H9 (cell line): ENCODE measurements at regions not wholly inside any gene's neighbourhood (a gene's known extent, or its start where the extent isn't known, plus 50 kb on each side); places are given as distances from the start of the nearest gene placed in this dataset.

Source experiments
- DNase-seq: peaks from one replicate; pipeline ENCODE4 v3.0.0-alpha.2; 2017
- H2AFZ ChIP-seq: one replicate; pipeline ENCODE4 v1.6.1; 2013; ENCODE audit warnings: mild to moderate bottlenecking, low read length, control low read depth, moderate library complexity
- H2AK5ac ChIP-seq: 2 replicates; pipeline ENCODE4 v1.6.1; 2013; ENCODE audit warnings: low read length, control low read depth, mixed read lengths; ENCODE audit not compliant: insufficient read length
- H2BK120ac ChIP-seq: one replicate; pipeline ENCODE4 v1.6.1; 2013; ENCODE audit warnings: low read depth, mild to moderate bottlenecking, low read length, control low read depth, inconsistent platforms; ENCODE audit not compliant: poor library complexity, severe bottlenecking
- H2BK12ac ChIP-seq: 2 replicates; pipeline ENCODE4 v1.6.1; 2013; ENCODE audit warnings: low read length, control low read depth, mixed read lengths, low read depth; ENCODE audit not compliant: insufficient read length
- H2BK15ac ChIP-seq: 2 replicates; pipeline ENCODE4 v1.6.1; 2013; ENCODE audit warnings: low read depth, low read length, control low read depth
- H2BK20ac ChIP-seq: one replicate; pipeline ENCODE4 v1.6.1; 2013; ENCODE audit warnings: low read depth, mild to moderate bottlenecking, low read length, control low read depth, inconsistent platforms; ENCODE audit not compliant: poor library complexity, severe bottlenecking
- H2BK5ac ChIP-seq: 2 replicates; pipeline ENCODE4 v1.6.1; 2013; ENCODE audit warnings: low read length, control low read depth, mixed read lengths; ENCODE audit not compliant: insufficient read length
- H3K14ac ChIP-seq: 2 replicates; pipeline ENCODE4 v1.6.1; 2013; ENCODE audit warnings: low read length, control low read depth; ENCODE audit not compliant: insufficient read depth
- H3K18ac ChIP-seq: 2 replicates; pipeline ENCODE4 v1.6.1; 2013; ENCODE audit warnings: low read depth, mild to moderate bottlenecking, mixed read lengths, low read length, control low read depth; ENCODE audit not compliant: insufficient read length
- H3K23ac ChIP-seq: 2 replicates; pipeline ENCODE4 v1.6.1; 2013; ENCODE audit warnings: low read length, control low read depth, mixed read lengths, low read depth; ENCODE audit not compliant: insufficient read length
- H3K23me2 ChIP-seq: 2 replicates; pipeline ENCODE4 v1.6.1; 2013; ENCODE audit warnings: low read depth, mild to moderate bottlenecking, mixed read lengths, low read length, control low read depth; ENCODE audit not compliant: insufficient read length, poor library complexity, severe bottlenecking
- H3K27ac ChIP-seq: 2 replicates; pipeline ENCODE4 v1.5.1; 2013; ENCODE audit warnings: low read length, control low read depth, mixed read lengths, low read depth; ENCODE audit not compliant: insufficient read length
- H3K27me3 ChIP-seq: 2 replicates; pipeline ENCODE4 v1.6.1; 2013; ENCODE audit warnings: low read length, control low read depth, inconsistent platforms; ENCODE audit not compliant: insufficient read depth
- H3K4ac ChIP-seq: 2 replicates; pipeline ENCODE4 v1.6.1; 2013; ENCODE audit warnings: low read depth, mild to moderate bottlenecking, control low read depth, inconsistent platforms, low read length, moderate library complexity
- H3K4me1 ChIP-seq: 2 replicates; pipeline ENCODE4 v1.6.1; 2013; ENCODE audit warnings: low read length, control low read depth, inconsistent platforms; ENCODE audit not compliant: insufficient read depth
- H3K4me2 ChIP-seq: 2 replicates; pipeline ENCODE4 v1.6.1; 2013; ENCODE audit warnings: low read length, control low read depth, mixed read lengths; ENCODE audit not compliant: insufficient read length, insufficient read depth
- H3K56ac ChIP-seq: 2 replicates; pipeline ENCODE4 v1.6.1; 2013; ENCODE audit warnings: low read depth, mild to moderate bottlenecking, mixed read lengths, low read length, control low read depth; ENCODE audit not compliant: insufficient read length
- H3K79me1 ChIP-seq: 2 replicates; pipeline ENCODE4 v1.6.1; 2013; ENCODE audit warnings: low read depth, mild to moderate bottlenecking, moderate library complexity, low read length, control low read depth, inconsistent platforms; ENCODE audit not compliant: insufficient read depth, poor library complexity, severe bottlenecking
- H3K79me2 ChIP-seq: 2 replicates; pipeline ENCODE4 v1.6.1; 2013; ENCODE audit warnings: low read length, control low read depth, inconsistent platforms; ENCODE audit not compliant: insufficient read depth
- H3K9ac ChIP-seq: 2 replicates; pipeline ENCODE4 v1.6.1; 2013; ENCODE audit warnings: low read length, control low read depth, mixed read lengths; ENCODE audit not compliant: insufficient read length; ENCODE audit errors: extremely low read depth
- H3K9me3 ChIP-seq: one replicate; pipeline ENCODE4 v1.6.1; 2013; ENCODE audit warnings: low read depth, low read length, inconsistent platforms; ENCODE audit not compliant: control insufficient read depth
- H3T11ph ChIP-seq: one replicate; pipeline ENCODE4 v1.6.1; 2013; ENCODE audit warnings: mild to moderate bottlenecking, low read length, control low read depth, inconsistent platforms
- H4K20me1 ChIP-seq: one replicate; pipeline ENCODE4 v1.6.1; 2013; ENCODE audit not compliant: control insufficient read depth, insufficient read length, insufficient read depth
- H4K5ac ChIP-seq: 2 replicates; pipeline ENCODE4 v1.6.1; 2013; ENCODE audit warnings: low read depth, mild to moderate bottlenecking, mixed read lengths, low read length, control low read depth; ENCODE audit not compliant: insufficient read length
- H4K8ac ChIP-seq: replicated peaks from 2 replicates; pipeline ENCODE4 v1.6.1; 2013; ENCODE audit warnings: low read length, control low read depth, mixed read lengths, low read depth; ENCODE audit not compliant: insufficient read length
- H4K91ac ChIP-seq: 2 replicates; pipeline ENCODE4 v1.6.1; 2013; ENCODE audit warnings: low read depth, mild to moderate bottlenecking, moderate library complexity, mixed read lengths, low read length, control low read depth; ENCODE audit not compliant: insufficient read length
- H3K27ac Mint-ChIP-seq, 3 experiments: 2 replicates in 2 of 3; 3 replicates in 1 of 3; pipeline ENCODE4 v1.8.0; 2020 to 2021; ENCODE audit warnings: mixed read lengths in 3 of 3, mild to moderate bottlenecking in 1 of 3, moderate library complexity in 1 of 3
- H3K27me3 Mint-ChIP-seq: 2 replicates; pipeline ENCODE4 v1.8.0; 2021; ENCODE audit warnings: low read depth, mild to moderate bottlenecking, moderate library complexity, mixed read lengths
- H3K36me3 Mint-ChIP-seq, 3 experiments: 2 replicates in 2 of 3; 3 replicates in 1 of 3; pipeline ENCODE4 v1.8.0; 2020 to 2021; ENCODE audit warnings: low read depth in 3 of 3, mixed read lengths in 3 of 3; ENCODE audit not compliant: insufficient read depth in 1 of 3
- H3K4me1 Mint-ChIP-seq, 2 experiments: 2 replicates each; pipeline ENCODE4 v1.8.0; 2020; ENCODE audit warnings: mixed read lengths in 2 of 2
- H3K4me3 Mint-ChIP-seq, 2 experiments: 2 replicates in 1 of 2; 3 replicates in 1 of 2; pipeline ENCODE4 v1.8.0; 2020 to 2021; ENCODE audit warnings: mild to moderate bottlenecking in 2 of 2, mixed read lengths in 2 of 2, moderate library complexity in 1 of 2
- H3K9me3 Mint-ChIP-seq, 2 experiments: 2 replicates in 1 of 2; 3 replicates in 1 of 2; pipeline ENCODE4 v1.8.0; 2020; ENCODE audit warnings: mild to moderate bottlenecking in 2 of 2, mixed read lengths in 2 of 2, moderate library complexity in 1 of 2
- CTCF ChIP-seq: fragments of 200-600 bp; sonication (generic); conservative IDR thresholded peaks from 3 replicates; pipeline ENCODE4 v1.8.0; 2021; ENCODE audit warnings: antibody characterized with exemption, mild to moderate bottlenecking
- WGBS: extraction: QIAGEN DNeasy Blood & Tissue Kit; methylation state at CpG from one replicate; pipeline ENCODE4 v1.1.7; 2013; ENCODE audit warnings: missing lambda C conversion rate, low lambda C conversion rate, mixed read lengths; ENCODE audit not compliant: insufficient read length; ENCODE audit errors: extremely low coverage; 5-methylcytosine and 5-hydroxymethylcytosine counted together

GRCh38 chr3:147906285-147906684 lies 497.1 kb downstream of the ZIC1 start:
- no peak overlapping the region for H3K18ac ChIP-seq
- H3K23ac ChIP-seq, result no peak overlapping the region
- Mint-ChIP-seq H3K27ac (no peak overlapping the region), H3K27me3 (no peaks in the 10 kb centered on the region), H3K4me3 (no peak overlapping the region), H3K9me3 (peaks cover 0 to 6% of the 10 kb centered on the region in 2 experiments; a peak in 2 of 5 replicates), H3K36me3 (peaks cover 1 to 3% (median 2%) of the 10 kb centered on the region in 3 experiments; a peak in 2 of 7 replicates), H3K4me1 (peaks cover 9 to 11% of the 10 kb centered on the region in 2 experiments)
- no peak for TF ChIP-seq CTCF
- H2BK20ac ChIP-seq, result no peak overlapping the region
- no peak overlapping the region for H2BK12ac ChIP-seq
- no peak overlapping the region for H2AFZ ChIP-seq
- H4K20me1 ChIP-seq, result no peaks in the 10 kb centered on the region
- H4K8ac ChIP-seq, result no peak overlapping the region
- no peaks in the 10 kb centered on the region for H3K79me2 ChIP-seq
- H3K14ac ChIP-seq, result no peak overlapping the region
- no peaks in the 10 kb centered on the region for H3K9me3 ChIP-seq
- H3K4me2 ChIP-seq, result no peak overlapping the region
- no CpG with 5 or more reads among the region's 2 CpGs for WGBS
- no peak overlapping the region for H2BK5ac ChIP-seq
- H4K91ac ChIP-seq, result no peak overlapping the region
- H2BK15ac ChIP-seq, result no peak overlapping the region
- H3K27ac ChIP-seq, result no peak overlapping the region
- no peak overlapping the region for H3K56ac ChIP-seq
- no peak overlapping the region for H3K4ac ChIP-seq
- no peak overlapping the region for H2BK120ac ChIP-seq
- no peak overlapping the region for H4K5ac ChIP-seq
- H3K23me2 ChIP-seq, result no peaks in the 10 kb centered on the region
- H3K79me1 ChIP-seq, result no peaks in the 10 kb centered on the region
- no peak overlapping the region for H2AK5ac ChIP-seq
- no peaks in the 10 kb centered on the region for H3K4me1 ChIP-seq
- no peak overlapping the region for H3K9ac ChIP-seq
- no peak for DNase-seq
- H3T11ph ChIP-seq, result no peak overlapping the region
- H3K27me3 ChIP-seq, result no peaks in the 10 kb centered on the region
